ENCODE measurements at regions not wholly inside any gene's neighbourhood (a gene's known extent, or its start where the extent isn't known, plus 50 kb on each side); places are given as distances from the start of the nearest gene placed in this dataset.
A peak's percentile ranks its signal among the peaks of the same experiment; 100 is the strongest.

DNA sequence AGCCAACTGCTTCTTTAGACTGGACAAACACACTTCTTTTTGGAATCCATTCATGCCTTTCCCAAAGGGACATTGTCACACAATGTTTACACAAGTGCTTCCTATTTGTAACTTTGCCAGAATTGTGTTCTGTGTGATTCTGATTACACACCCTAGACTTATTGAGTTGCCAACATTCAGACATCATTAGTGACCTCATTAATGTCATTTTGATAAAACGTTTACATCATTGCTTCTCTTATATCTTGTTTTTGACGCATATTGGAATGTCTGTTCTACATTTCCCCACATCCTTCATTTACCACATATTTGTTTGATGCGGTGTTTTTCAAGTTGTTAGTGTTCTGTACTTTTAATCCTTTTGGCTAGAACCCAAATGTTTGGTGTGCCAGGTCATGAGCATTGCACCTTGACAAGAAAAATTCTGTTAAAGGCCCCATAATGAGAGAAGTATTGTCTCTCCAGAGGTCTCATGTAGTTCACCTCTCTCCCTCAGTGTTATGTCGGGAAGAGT, 305.5 kb downstream of the AEBP2 start:
- peaks cover 20% of the 10 kb centered on the region for H3K9me3 ChIP-seq (replicated peaks)
- no peak overlapping the region for H3K4me3 ChIP-seq
- no peaks in the 10 kb centered on the region for H3K27me3 ChIP-seq (ENCODE audit: low read depth)
- peak overlapping the region; percentile 53 for H3K27ac ChIP-seq (replicated peaks)
- H3K4me1 ChIP-seq: peaks cover 41% of the 10 kb centered on the region
- H3K36me3 ChIP-seq: no peaks in the 10 kb centered on the region
- DNase-seq: no peak
- TF ChIP-seq, protein P1, sequence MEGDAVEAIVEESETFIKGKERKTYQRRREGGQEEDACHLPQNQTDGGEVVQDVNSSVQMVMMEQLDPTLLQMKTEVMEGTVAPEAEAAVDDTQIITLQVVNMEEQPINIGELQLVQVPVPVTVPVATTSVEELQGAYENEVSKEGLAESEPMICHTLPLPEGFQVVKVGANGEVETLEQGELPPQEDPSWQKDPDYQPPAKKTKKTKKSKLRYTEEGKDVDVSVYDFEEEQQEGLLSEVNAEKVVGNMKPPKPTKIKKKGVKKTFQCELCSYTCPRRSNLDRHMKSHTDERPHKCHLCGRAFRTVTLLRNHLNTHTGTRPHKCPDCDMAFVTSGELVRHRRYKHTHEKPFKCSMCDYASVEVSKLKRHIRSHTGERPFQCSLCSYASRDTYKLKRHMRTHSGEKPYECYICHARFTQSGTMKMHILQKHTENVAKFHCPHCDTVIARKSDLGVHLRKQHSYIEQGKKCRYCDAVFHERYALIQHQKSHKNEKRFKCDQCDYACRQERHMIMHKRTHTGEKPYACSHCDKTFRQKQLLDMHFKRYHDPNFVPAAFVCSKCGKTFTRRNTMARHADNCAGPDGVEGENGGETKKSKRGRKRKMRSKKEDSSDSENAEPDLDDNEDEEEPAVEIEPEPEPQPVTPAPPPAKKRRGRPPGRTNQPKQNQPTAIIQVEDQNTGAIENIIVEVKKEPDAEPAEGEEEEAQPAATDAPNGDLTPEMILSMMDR (IDR thresholded peaks at IDR 0.05; ENCODE audit: borderline replicate concordance): no peak
- intact Hi-C loops (cut with micrococcal nuclease): no loop called here

DNA sequence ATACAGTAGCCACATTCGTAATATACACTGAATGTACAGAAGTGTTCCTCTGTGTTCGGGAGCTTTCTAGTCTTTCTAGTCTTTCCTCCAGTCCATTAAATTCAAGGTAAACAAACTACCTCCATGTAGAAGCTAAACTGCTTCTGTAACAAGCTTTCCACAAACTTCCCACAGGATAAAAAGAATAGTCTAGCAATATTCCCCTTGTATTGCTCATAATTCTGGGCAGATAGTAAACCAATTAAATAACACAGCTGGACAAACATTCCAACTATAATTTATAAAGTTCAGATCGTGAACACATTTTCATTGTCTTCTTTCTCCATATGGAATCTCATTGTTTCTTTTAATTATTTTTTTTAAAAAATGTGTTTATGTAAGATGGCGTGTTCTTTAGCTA, 307.2 kb downstream of the AEBP2 start:
- H3K27ac ChIP-seq (replicated peaks): no peak overlapping the region

GRCh38 chr12:19749906-19750574, 310.7 kb downstream of the AEBP2 start:
- Histone ChIP-seq H3K27me3 (ENCODE audit: low read depth) (no peaks in the 10 kb centered on the region), H3K27ac (replicated peaks) (no peak overlapping the region), H3K36me3 (peaks cover 3% of the 10 kb centered on the region), H3K4me3 (no peak overlapping the region), H3K4me1 (peaks cover 3% of the 10 kb centered on the region), H3K9me3 (replicated peaks) (peaks cover 40% of the 10 kb centered on the region)
- intact Hi-C loops (cut with micrococcal nuclease): loop anchor here (10.0 kb wide), 1 partner anchor 475 kb away; no protein-coding TSS in a partner anchor
- TF ChIP-seq, protein P1 (IDR thresholded peaks at IDR 0.05; ENCODE audit: borderline replicate concordance): no peak
- DNase-seq: no peak

More for the DNA sequence above, 307.2 kb downstream of the AEBP2 start:
- no peaks in the 10 kb centered on the region for H3K27me3 ChIP-seq (ENCODE audit: low read depth)
- H3K4me1 ChIP-seq: peaks cover 26% of the 10 kb centered on the region
- DNase-seq: no peak
- H3K36me3 ChIP-seq: no peaks in the 10 kb centered on the region
- peaks cover 20% of the 10 kb centered on the region for H3K9me3 ChIP-seq (replicated peaks)
- no peak overlapping the region for H3K4me3 ChIP-seq
- TF ChIP-seq, protein P1 (IDR thresholded peaks at IDR 0.05; ENCODE audit: borderline replicate concordance): no peak
- intact Hi-C loops (cut with micrococcal nuclease): no loop called here

DNA sequence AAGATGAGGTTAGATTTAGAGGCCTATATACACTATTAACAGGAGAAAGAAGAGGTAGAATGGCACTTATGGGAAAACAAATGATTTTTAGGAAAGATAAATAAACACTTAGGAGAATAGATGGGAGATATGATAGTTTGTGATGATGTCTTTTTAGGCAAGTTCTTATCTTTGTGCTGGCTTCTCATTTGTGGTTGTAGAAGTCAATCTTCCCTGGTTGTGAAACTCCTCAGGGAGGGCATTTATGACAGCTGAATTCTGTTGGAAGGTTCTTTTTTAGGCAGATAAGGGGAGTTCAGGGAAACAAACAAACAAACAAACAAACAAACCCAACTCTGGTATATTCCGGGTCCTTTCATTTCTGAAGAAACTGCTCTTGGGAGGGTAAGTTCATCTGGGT, 311.8 kb downstream of the AEBP2 start:
- H3K4me3 ChIP-seq: no peak overlapping the region
- H3K27me3 ChIP-seq (ENCODE audit: low read depth): no peaks in the 10 kb centered on the region
- no peaks in the 10 kb centered on the region for H3K4me1 ChIP-seq
- peaks cover 3% of the 10 kb centered on the region for H3K36me3 ChIP-seq
- H3K27ac ChIP-seq (replicated peaks): no peak overlapping the region
- no peak for DNase-seq
- H3K9me3 ChIP-seq (replicated peaks): peaks cover 40% of the 10 kb centered on the region
- TF ChIP-seq, protein P1 (IDR thresholded peaks at IDR 0.05; ENCODE audit: borderline replicate concordance): no peak
- intact Hi-C loops (cut with micrococcal nuclease): loop anchor here (10.0 kb wide), 1 partner anchor 474 kb away; no protein-coding TSS in a partner anchor

- Histone ChIP-seq H3K36me3 (peaks cover 3% of the 10 kb centered on the region), H3K9me3 (replicated peaks) (peaks cover 38% of the 10 kb centered on the region), H3K4me1 (peaks cover 9% of the 10 kb centered on the region), H3K27ac (replicated peaks) (no peak overlapping the region), H3K27me3 (ENCODE audit: low read depth) (no peaks in the 10 kb centered on the region), H3K4me3 (no peak overlapping the region)
- DNase-seq: no peak
- intact Hi-C loops (cut with micrococcal nuclease): loop anchor here (10.0 kb wide), 1 partner anchor 472 kb away; no protein-coding TSS in a partner anchor
- TF ChIP-seq, protein P1 (IDR thresholded peaks at IDR 0.05; ENCODE audit: borderline replicate concordance): no peak
Measured at GRCh38 chr12:19752712-19753111, 313.4 kb downstream of the AEBP2 start.

Measured in left ventricle myocardium inferior (tissue), 1 donor.